Lower lobe of right lung (tissue), 2 donors: ENCODE measurements at regions not wholly inside any gene's neighbourhood (a gene's known extent, or its start where the extent isn't known, plus 50 kb on each side); places are given as distances from the start of the nearest gene placed in this dataset.

ENCODE experiments used
- ATAC-seq, 2 donors: fragments of 200-7000 bp; cut with Tn5 transposase; one replicate each; pipeline ENCODE4 v1.9.1; 2020 to 2022; ENCODE audit warnings: mild to moderate bottlenecking in 2 of 2, moderate library complexity in 2 of 2
- DNase-seq: peaks from one replicate; pipeline ENCODE4 v3.0.0-alpha.2; 2020
- H3K27ac ChIP-seq: fragments of 200-600 bp; one replicate; pipeline ENCODE4 v1.8.0; 2022
- H3K27me3 ChIP-seq: fragments of 200-600 bp; one replicate; pipeline ENCODE4 v1.8.0; 2022; ENCODE audit warnings: low read depth
- H3K36me3 ChIP-seq: fragments of 200-600 bp; one replicate; pipeline ENCODE4 v1.8.0; 2022; ENCODE audit warnings: mild to moderate bottlenecking
- H3K4me1 ChIP-seq: fragments of 200-600 bp; one replicate; pipeline ENCODE4 v1.8.0; 2022
- H3K4me3 ChIP-seq: fragments of 200-600 bp; one replicate; pipeline ENCODE4 v1.8.0; 2022; ENCODE audit warnings: mild to moderate bottlenecking
- H3K9me3 ChIP-seq: fragments of 200-600 bp; one replicate; pipeline ENCODE4 v1.8.0; 2022
- CTCF ChIP-seq: fragments of 200-600 bp; IDR thresholded peaks from one replicate; pipeline ENCODE4 v1.8.0; 2022; ENCODE audit warnings: antibody characterized with exemption, mild to moderate bottlenecking
- intact Hi-C: fragments of 100-400 bp; cut with DNase I; formaldehyde crosslinking; loops from one replicate; pipeline ENCODE4 v1.11.0; 2022
- donor health status: DM: no; HTN: yes; CAD: no; lungs with severe emphysema.

DNA sequence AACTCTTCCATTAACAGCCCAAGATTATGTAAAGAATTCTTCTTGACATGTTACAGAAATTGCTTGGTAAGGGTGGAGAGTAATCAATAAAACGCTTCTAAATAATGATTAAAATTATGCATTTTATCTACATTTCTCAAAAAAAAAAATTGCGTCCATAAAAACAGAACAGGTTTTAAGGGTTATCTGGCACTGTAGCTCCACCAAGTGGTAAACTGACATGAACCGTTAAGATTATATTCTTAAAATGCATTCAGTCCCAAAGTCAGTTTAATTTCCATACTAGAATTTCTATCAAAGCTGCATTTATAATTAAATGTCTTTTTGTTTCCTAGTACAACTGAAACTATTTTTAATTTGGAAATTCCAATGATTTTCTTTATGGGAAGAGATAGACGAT lies 214.0 kb upstream of the UGT8 start:
- intact Hi-C loops, result no loop called here
- Histone ChIP-seq H3K27me3 (no peaks in the 10 kb centered on the region), H3K9me3 (no peaks in the 10 kb centered on the region), H3K4me3 (no peak overlapping the region), H3K27ac (no peak overlapping the region), H3K36me3 (no peaks in the 10 kb centered on the region), H3K4me1 (no peaks in the 10 kb centered on the region)
- ATAC-seq (no peak), DNase-seq (no peak)
- peak; percentile 29 for TF ChIP-seq CTCF

DNA sequence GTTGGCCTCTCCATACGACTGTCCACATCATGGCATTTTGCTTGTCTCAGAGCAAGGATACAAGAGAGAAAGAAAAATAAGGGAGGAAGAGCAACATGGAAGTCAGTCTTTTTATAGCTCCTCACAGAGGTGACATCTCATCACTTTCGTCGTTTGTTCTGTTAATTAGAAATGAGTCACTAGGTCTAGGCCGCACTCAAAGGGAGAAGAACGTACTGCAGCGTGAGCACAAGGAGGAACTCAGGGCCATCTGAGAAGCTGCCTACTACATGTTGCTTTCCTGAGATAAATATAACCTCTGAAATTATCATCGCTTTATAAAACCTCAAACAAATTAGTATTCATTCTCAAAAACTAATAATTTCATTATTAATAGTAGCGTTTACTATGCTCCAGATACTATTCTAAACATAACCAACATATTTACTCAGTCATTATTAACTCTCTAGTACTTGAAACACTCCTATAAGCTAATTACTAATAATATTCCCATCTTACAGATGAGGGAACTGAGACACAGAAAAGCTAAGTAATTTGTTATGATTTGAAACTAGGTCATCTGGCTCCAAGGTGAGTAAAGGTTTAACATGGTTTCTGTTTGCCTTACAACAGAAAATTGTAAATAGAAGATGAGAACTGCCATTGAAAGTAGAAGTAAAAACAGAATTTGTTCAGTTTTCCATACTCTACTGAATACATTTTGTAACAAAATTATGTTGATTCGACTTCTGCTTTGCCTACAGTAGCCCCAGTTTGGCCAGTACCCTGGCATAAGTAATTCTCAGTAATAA lies 213.2 kb upstream of the UGT8 start:
- ATAC-seq (no peak), DNase-seq (no peak)
- intact Hi-C loops, result no loop called here
- no peaks in the 10 kb centered on the region for H3K27me3 ChIP-seq
- H3K4me3 ChIP-seq, result no peak overlapping the region
- H3K27ac ChIP-seq, result no peak overlapping the region
- H3K4me1 ChIP-seq, result no peaks in the 10 kb centered on the region
- no peaks in the 10 kb centered on the region for H3K9me3 ChIP-seq
- H3K36me3 ChIP-seq, result no peaks in the 10 kb centered on the region
- TF ChIP-seq CTCF, result no peak

- no peak for DNase-seq
- Histone ChIP-seq H3K27ac (no peak overlapping the region), H3K4me1 (no peaks in the 10 kb centered on the region), H3K9me3 (no peaks in the 10 kb centered on the region), H3K4me3 (no peak overlapping the region), H3K27me3 (no peaks in the 10 kb centered on the region), H3K36me3 (no peaks in the 10 kb centered on the region)
- intact Hi-C loops, result no loop called here
- no peak for ATAC-seq
- peak; percentile 62 for TF ChIP-seq CTCF
Observed at GRCh38 chr4:114386637-114387233, 211.9 kb upstream of the UGT8 start.

- intact Hi-C loops, result no loop called here
- no peak for TF ChIP-seq CTCF
- H3K4me1 ChIP-seq, result no peaks in the 10 kb centered on the region
- no peaks in the 10 kb centered on the region for H3K36me3 ChIP-seq
- no peaks in the 10 kb centered on the region for H3K9me3 ChIP-seq
- no peak for ATAC-seq
- no peak overlapping the region for H3K27ac ChIP-seq
- H3K27me3 ChIP-seq, result no peaks in the 10 kb centered on the region
- H3K4me3 ChIP-seq, result no peak overlapping the region
- DNase-seq, result no peak
Observed at GRCh38 chr4:114389070-114389685, 209.4 kb upstream of the UGT8 start.

- Histone ChIP-seq H3K36me3 (no peaks in the 10 kb centered on the region), H3K9me3 (no peaks in the 10 kb centered on the region), H3K4me3 (no peak overlapping the region), H3K27ac (no peak overlapping the region), H3K27me3 (no peaks in the 10 kb centered on the region), H3K4me1 (no peaks in the 10 kb centered on the region)
- ATAC-seq (peak in 1 of 2 donors; percentile 40), DNase-seq (no peak)
- intact Hi-C loops, result no loop called here
- TF ChIP-seq CTCF, result no peak
Observed at GRCh38 chr4:114393295-114394038, 205.1 kb upstream of the UGT8 start.
